Right atrium auricular region (tissue), 2 donors: ENCODE measurements at regions not wholly inside any gene's neighbourhood (a gene's known extent, or its start where the extent isn't known, plus 50 kb on each side); places are given as distances from the start of the nearest gene placed in this dataset.

ENCODE experiments used
- DNase-seq: peaks from one replicate; pipeline ENCODE4 v3.0.0-alpha.2; 2019; ENCODE audit warnings: low spot score
- H3K27ac ChIP-seq, 2 donors: fragments of 200-600 bp; sonication (generic); 1 replicate in 1 of 2; 2 replicates in 1 of 2; pipeline ENCODE4 v1.5.1; 2016 to 2019
- H3K27me3 ChIP-seq, 2 donors: fragments of 200-600 bp; sonication (generic); one replicate each; pipeline versions ENCODE4 v1.5.1 to v1.6.0; 2017 to 2019
- H3K36me3 ChIP-seq: fragments of 200-600 bp; sonication (generic); one replicate; pipeline ENCODE4 v1.5.1; 2016
- H3K4me1 ChIP-seq, 2 donors: fragments of 200-600 bp; sonication (generic); one replicate each; pipeline versions ENCODE4 v1.5.1 to v1.6.0; 2017 to 2019
- H3K4me3 ChIP-seq, 2 donors: fragments of 200-600 bp; sonication (generic); 1 replicate in 1 of 2; 2 replicates in 1 of 2; pipeline ENCODE4 v1.5.1; 2017 to 2019; ENCODE audit warnings: mild to moderate bottlenecking in 1 of 2, moderate library complexity in 1 of 2
- H3K9me3 ChIP-seq, 2 donors: fragments of 200-600 bp; sonication (generic); one replicate each; pipeline ENCODE4 v1.5.1; 2019
- CTCF ChIP-seq, 2 donors: fragments of 200-600 bp; sonication (generic); IDR thresholded peaks; one replicate each; pipeline ENCODE4 v1.5.1; 2019; ENCODE audit warnings: antibody characterized with exemption in 2 of 2

- no peak for TF ChIP-seq CTCF (IDR thresholded peaks at IDR 0.05)
- no peak for DNase-seq
- H3K27ac ChIP-seq = no peak overlapping the region
- no peaks in the 10 kb centered on the region for H3K27me3 ChIP-seq
- H3K4me1 ChIP-seq = no peaks in the 10 kb centered on the region
- no peaks in the 10 kb centered on the region for H3K36me3 ChIP-seq
- no peak overlapping the region for H3K4me3 ChIP-seq
- H3K9me3 ChIP-seq = no peaks in the 10 kb centered on the region
Observed at GRCh38 chr9:19675492-19675891, 113.3 kb downstream of the SLC24A2 start.

GRCh38 chr9:19666575-19666974 is 122.3 kb downstream of the SLC24A2 start:
- Histone ChIP-seq H3K4me3 (no peak overlapping the region), H3K9me3 (no peaks in the 10 kb centered on the region), H3K27me3 (no peaks in the 10 kb centered on the region), H3K36me3 (no peaks in the 10 kb centered on the region), H3K27ac (no peak overlapping the region), H3K4me1 (no peaks in the 10 kb centered on the region)
- no peak for DNase-seq
- TF ChIP-seq CTCF (IDR thresholded peaks at IDR 0.05) = no peak

DNA sequence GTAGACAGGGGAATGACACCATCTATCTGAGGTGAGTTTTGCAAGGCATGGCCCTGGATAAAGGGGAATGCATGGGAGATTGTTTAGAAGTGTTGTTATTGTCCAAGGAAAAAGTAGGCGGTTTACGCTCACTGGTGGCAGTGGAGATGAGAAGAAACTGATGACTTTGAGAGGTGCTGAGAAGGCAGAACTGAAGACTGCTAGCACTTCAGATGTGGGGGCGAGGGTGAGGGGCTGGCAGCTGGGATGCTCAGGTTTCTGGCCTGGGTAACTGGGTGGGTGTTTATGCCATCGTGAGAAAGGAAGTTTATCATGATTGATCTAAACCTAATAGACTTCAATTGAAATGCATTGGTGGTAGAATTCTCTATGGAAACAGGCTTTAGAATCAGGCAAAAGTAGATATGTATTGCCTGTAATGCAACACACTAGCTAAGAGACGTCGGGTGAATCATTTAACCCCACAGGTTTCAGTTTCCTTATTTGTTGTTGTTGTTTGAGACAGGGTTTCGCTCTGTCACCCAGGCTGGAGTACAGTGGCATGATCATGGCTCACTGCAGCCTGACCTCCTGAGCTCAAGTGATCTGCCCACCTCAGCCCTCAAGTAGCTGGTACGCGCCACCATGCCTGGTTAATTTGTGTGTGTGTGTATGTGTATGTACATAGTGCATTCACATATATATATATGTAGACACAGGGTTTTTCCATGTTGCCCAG is 123.5 kb downstream of the SLC24A2 start:
- Histone ChIP-seq H3K4me1 (no peaks in the 10 kb centered on the region), H3K4me3 (no peak overlapping the region), H3K27me3 (no peaks in the 10 kb centered on the region), H3K36me3 (no peaks in the 10 kb centered on the region), H3K9me3 (no peaks in the 10 kb centered on the region), H3K27ac (no peak overlapping the region)
- DNase-seq = no peak
- no peak for TF ChIP-seq CTCF (IDR thresholded peaks at IDR 0.05)

- no peaks in the 10 kb centered on the region for H3K4me1 ChIP-seq
- H3K9me3 ChIP-seq = no peaks in the 10 kb centered on the region
- H3K27me3 ChIP-seq = no peaks in the 10 kb centered on the region
- H3K27ac ChIP-seq = no peak overlapping the region
- H3K36me3 ChIP-seq = no peaks in the 10 kb centered on the region
- no peak for TF ChIP-seq CTCF (IDR thresholded peaks at IDR 0.05)
- no peak for DNase-seq
- no peak overlapping the region for H3K4me3 ChIP-seq
Observed at GRCh38 chr9:19663570-19663969, 125.3 kb downstream of the SLC24A2 start.

DNA sequence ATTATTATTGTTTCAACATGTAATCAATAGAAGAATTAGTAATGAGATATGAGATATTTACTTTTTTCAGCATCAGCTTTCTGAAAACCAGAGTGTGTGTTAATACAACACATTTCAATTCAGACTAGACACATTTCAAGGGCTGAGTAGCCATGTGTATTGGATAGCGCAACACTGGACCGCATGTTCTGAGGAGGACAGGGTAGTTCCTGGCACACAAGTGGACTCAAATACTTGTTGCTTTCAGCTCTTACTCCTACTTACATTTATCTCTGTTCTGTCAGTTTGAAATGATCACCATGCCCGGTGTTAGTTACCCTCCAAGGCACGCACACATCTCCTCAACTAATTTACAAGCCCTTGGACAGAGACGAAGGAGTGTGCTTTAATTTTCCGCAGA is 126.6 kb downstream of the SLC24A2 start:
- Histone ChIP-seq H3K36me3 (no peaks in the 10 kb centered on the region), H3K9me3 (no peaks in the 10 kb centered on the region), H3K27me3 (no peaks in the 10 kb centered on the region), H3K4me3 (no peak overlapping the region), H3K27ac (no peak overlapping the region), H3K4me1 (no peaks in the 10 kb centered on the region)
- TF ChIP-seq CTCF (IDR thresholded peaks at IDR 0.05) = no peak
- no peak for DNase-seq

- no peaks in the 10 kb centered on the region for H3K36me3 ChIP-seq
- no peaks in the 10 kb centered on the region for H3K9me3 ChIP-seq
- no peak overlapping the region for H3K4me3 ChIP-seq
- no peaks in the 10 kb centered on the region for H3K27me3 ChIP-seq
- no peak for DNase-seq
- no peak overlapping the region for H3K27ac ChIP-seq
- H3K4me1 ChIP-seq = no peaks in the 10 kb centered on the region
- TF ChIP-seq CTCF (IDR thresholded peaks at IDR 0.05) = no peak
Observed at GRCh38 chr9:19660019-19660418, 128.8 kb downstream of the SLC24A2 start.
